ENCODE measurements at regions not wholly inside any gene's neighbourhood (a gene's known extent, or its start where the extent isn't known, plus 50 kb on each side); places are given as distances from the start of the nearest gene placed in this dataset.
"Not testable (repeated sequence)": the region's sequence is repeated elsewhere in the genome, so short reads cannot be mapped to it uniquely, and the experiment has no call there.

DNA sequence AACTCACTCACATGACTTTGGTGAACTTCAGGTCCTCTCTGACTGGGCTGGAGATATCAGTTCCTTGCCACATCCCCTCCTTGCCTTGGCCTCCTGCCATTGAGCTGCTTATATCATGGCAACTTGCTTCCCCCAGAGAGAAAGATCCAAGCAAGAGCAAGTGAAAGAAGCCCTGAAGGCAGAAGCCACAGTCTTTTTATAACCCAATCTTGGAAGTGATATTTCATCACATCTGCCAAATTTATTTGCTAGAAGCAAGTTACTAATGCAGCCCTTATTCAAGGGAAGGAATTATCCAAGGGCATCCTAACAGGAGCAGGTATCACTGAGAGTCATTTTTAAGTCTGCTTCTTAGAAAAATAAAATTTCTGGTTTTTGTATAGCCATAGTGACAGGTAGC is 127.8 kb downstream of the SLC38A4 start:
- H3K4me3 Mint-ChIP-seq = no peak overlapping the region
- peaks cover 13% of the 10 kb centered on the region for H3K9me3 Mint-ChIP-seq
- H3K27ac Mint-ChIP-seq = no peak overlapping the region
- H3K27me3 Mint-ChIP-seq (ENCODE audit: low read depth) = no peaks in the 10 kb centered on the region
- DNase-seq (ENCODE audit: low spot score in 2 of 2, unreplicated experiment in 2 of 2) = no peak
- no peaks in the 10 kb centered on the region for H3K36me3 Mint-ChIP-seq
- TF ChIP-seq, protein P1, sequence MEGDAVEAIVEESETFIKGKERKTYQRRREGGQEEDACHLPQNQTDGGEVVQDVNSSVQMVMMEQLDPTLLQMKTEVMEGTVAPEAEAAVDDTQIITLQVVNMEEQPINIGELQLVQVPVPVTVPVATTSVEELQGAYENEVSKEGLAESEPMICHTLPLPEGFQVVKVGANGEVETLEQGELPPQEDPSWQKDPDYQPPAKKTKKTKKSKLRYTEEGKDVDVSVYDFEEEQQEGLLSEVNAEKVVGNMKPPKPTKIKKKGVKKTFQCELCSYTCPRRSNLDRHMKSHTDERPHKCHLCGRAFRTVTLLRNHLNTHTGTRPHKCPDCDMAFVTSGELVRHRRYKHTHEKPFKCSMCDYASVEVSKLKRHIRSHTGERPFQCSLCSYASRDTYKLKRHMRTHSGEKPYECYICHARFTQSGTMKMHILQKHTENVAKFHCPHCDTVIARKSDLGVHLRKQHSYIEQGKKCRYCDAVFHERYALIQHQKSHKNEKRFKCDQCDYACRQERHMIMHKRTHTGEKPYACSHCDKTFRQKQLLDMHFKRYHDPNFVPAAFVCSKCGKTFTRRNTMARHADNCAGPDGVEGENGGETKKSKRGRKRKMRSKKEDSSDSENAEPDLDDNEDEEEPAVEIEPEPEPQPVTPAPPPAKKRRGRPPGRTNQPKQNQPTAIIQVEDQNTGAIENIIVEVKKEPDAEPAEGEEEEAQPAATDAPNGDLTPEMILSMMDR (IDR thresholded peaks at IDR 0.05; ENCODE audit: unreplicated experiment) = no peak
- peaks cover 17% of the 10 kb centered on the region for H3K4me1 Mint-ChIP-seq

DNA sequence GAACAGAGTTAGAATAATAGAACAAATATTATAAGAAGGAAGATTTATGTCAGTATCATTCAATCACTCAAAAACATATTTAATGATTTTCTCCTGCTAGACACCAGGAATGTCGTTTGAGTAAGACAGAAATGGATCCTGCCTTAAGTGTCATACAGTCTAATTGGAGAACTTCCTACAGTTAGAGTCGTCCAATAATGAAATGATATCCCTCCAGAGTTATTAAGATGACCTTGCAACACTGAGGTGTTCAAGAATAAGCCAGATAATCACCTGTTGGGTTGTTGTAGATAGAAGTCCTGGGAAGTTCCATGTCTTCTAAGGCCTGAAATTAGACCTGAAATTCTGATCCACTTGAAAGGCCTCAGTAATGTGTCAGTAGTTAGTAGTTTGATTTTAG is 132.3 kb downstream of the SLC38A4 start:
- Mint-ChIP-seq H3K9me3 (peaks cover 25% of the 10 kb centered on the region), H3K36me3 (no peaks in the 10 kb centered on the region), H3K27me3 (ENCODE audit: low read depth) (no peaks in the 10 kb centered on the region), H3K4me3 (no peak overlapping the region), H3K4me1 (no peaks in the 10 kb centered on the region), H3K27ac (no peak overlapping the region)
- TF ChIP-seq, protein P1 (IDR thresholded peaks at IDR 0.05; ENCODE audit: unreplicated experiment) = no peak
- no peak for DNase-seq (ENCODE audit: low spot score in 2 of 2, unreplicated experiment in 2 of 2)

DNA sequence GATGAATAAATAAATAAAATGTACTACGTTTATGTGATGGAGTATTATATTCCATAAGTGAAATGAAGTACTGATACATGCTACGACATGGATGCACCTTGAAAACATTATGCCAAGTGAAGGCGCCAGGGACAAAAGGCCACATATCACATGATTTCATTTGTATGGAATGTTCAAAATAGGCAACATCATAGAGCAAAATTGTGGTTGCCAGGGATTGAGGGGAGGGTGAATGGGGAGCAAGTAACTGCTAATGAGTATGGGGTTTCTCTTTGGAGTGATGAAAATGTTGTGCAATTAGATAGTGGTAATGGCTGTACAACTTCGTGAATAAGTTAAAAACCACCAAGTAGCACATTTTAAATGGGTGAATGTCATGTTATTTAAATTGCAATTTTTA is 132.8 kb downstream of the SLC38A4 start:
- H3K4me1 Mint-ChIP-seq = no peaks in the 10 kb centered on the region
- H3K27ac Mint-ChIP-seq = no peak overlapping the region
- H3K9me3 Mint-ChIP-seq = peaks cover 23% of the 10 kb centered on the region
- DNase-seq (ENCODE audit: low spot score in 2 of 2, unreplicated experiment in 2 of 2) = no peak
- TF ChIP-seq, protein P1 (IDR thresholded peaks at IDR 0.05; ENCODE audit: unreplicated experiment) = no peak
- H3K27me3 Mint-ChIP-seq (ENCODE audit: low read depth) = no peaks in the 10 kb centered on the region
- H3K4me3 Mint-ChIP-seq = no peak overlapping the region
- no peaks in the 10 kb centered on the region for H3K36me3 Mint-ChIP-seq

DNA sequence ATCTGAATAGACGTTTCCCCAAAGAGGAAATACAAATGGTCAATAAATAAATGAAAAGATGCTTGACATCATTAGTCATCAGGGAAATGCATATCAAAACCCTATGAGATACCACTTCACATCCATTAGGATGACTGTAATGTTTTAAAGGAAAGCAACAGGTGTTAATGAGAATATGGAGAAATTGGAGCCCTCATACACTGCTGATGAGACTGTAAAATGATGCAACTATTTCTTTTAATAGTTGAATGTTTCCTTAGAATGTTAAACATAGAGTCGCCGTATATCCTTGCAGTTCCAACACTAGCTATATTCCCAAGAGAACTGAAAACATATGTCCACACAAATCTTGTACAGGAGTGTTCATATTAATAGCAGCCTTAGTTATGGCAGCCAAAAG is 133.2 kb downstream of the SLC38A4 start:
- peaks cover 19% of the 10 kb centered on the region for H3K9me3 Mint-ChIP-seq
- TF ChIP-seq, protein P1 (IDR thresholded peaks at IDR 0.05; ENCODE audit: unreplicated experiment) = no peak

GRCh38 chr12:46686267-46686942 is 139.4 kb downstream of the SLC38A4 start:
- Mint-ChIP-seq H3K4me1 (no peaks in the 10 kb centered on the region), H3K9me3 (peaks cover 37% of the 10 kb centered on the region), H3K4me3 (no peak overlapping the region), H3K27me3 (ENCODE audit: low read depth) (no peaks in the 10 kb centered on the region), H3K36me3 (peaks cover 4% of the 10 kb centered on the region), H3K27ac (no peak overlapping the region)
- TF ChIP-seq, protein P1 (IDR thresholded peaks at IDR 0.05; ENCODE audit: unreplicated experiment) = no peak
- DNase-seq (ENCODE audit: low spot score in 2 of 2, unreplicated experiment in 2 of 2) = no peak

More for the DNA sequence above, 133.2 kb downstream of the SLC38A4 start:
- no peak for DNase-seq (ENCODE audit: low spot score in 2 of 2, unreplicated experiment in 2 of 2)
- no peak overlapping the region for H3K4me3 Mint-ChIP-seq
- no peaks in the 10 kb centered on the region for H3K27me3 Mint-ChIP-seq (ENCODE audit: low read depth)
- no peak overlapping the region for H3K27ac Mint-ChIP-seq
- H3K4me1 Mint-ChIP-seq = no peaks in the 10 kb centered on the region
- no peaks in the 10 kb centered on the region for H3K36me3 Mint-ChIP-seq

GRCh38 chr12:46684243-46684642 is 141.6 kb downstream of the SLC38A4 start:
- not testable (repeated sequence) for H3K4me3 Mint-ChIP-seq; H3K27ac Mint-ChIP-seq; H3K27me3 Mint-ChIP-seq (ENCODE audit: low read depth); H3K36me3 Mint-ChIP-seq; DNase-seq (ENCODE audit: low spot score in 2 of 2, unreplicated experiment in 2 of 2); H3K4me1 Mint-ChIP-seq
- peaks cover 28% of the 10 kb centered on the region for H3K9me3 Mint-ChIP-seq
